NOMO-1 treated with DMSO at 0.1 percent for 48 hours (cell line): ENCODE measurements at regions not wholly inside any gene's neighbourhood (a gene's known extent, or its start where the extent isn't known, plus 50 kb on each side); places are given as distances from the start of the nearest gene placed in this dataset.

Source experiments
- DNase-seq: peaks from one replicate; lab custom pipeline; 2025; ENCODE audit not compliant: unreplicated experiment; lab: John Stamatoyannopoulos, UW

DNA sequence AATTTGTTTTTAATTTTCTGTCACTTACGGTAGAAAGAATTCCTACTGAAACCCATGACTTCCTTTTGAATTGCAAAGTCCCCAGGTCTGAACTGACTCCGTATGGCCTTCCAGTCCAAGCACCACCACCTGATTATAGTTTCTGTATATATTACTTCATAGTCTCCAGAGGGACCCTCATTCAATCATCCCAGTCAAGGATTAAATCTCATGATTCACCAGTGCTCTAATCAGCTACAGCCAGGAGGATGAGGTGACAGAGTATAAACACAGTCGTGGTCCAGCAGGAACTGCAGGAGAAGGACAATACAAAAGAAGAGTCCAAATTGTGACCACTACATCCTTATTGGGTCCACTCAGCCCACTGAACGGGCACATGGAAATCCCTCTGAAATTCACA lies 418.9 kb upstream of the C16orf82 start:
- DNase-seq, result no peak

DNA sequence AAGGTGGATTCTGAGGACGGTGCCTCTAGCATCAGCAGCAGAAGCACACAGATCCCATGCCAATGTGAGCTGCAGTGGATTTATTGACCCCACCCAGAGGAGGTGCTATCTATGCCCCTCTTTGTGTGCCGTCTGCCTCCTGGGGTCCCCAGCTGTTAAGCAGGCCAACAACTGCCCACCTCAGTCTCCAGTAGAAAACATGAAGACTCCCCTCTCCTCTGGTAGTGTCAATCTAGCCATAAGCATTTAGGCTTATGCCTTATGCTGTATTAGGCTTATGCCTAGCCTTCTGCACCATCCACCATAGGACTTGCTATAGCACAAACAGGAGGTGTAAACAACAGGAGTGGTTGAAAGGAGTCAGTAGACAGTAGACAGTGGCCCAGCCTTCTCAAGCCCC lies 417.9 kb upstream of the C16orf82 start:
- DNase-seq, result no peak

DNA sequence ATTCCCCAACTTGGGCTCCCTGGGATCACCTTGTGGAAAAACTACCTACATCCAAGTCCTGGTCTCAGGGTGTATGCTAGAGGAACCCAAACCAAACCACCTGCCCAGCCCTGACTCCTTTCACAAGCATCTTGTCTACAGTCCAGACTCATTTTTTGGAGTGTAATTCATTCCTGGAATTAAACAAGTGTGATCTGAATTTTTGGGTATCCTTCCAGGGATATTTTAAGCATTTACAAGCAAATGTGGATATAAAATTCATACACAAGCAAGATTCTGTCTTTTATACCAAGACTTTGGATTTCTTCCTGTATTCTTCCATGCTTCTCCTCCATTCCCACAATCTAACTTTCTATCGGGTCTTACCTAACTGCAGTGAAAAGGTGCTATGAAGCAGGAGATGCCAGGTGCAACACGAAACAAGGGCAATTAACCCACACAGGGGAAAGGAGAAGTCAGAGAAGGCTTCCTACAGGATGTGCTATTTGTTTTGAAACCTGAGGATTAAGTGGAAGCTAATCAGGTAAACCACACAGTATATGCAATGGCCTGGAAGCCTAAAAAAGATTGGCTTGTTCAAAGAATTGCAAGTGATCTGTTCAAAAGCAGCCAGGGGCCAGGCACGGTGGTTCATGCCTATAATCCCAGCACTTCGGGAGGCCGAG lies 417.2 kb upstream of the C16orf82 start:
- no peak for DNase-seq

DNA sequence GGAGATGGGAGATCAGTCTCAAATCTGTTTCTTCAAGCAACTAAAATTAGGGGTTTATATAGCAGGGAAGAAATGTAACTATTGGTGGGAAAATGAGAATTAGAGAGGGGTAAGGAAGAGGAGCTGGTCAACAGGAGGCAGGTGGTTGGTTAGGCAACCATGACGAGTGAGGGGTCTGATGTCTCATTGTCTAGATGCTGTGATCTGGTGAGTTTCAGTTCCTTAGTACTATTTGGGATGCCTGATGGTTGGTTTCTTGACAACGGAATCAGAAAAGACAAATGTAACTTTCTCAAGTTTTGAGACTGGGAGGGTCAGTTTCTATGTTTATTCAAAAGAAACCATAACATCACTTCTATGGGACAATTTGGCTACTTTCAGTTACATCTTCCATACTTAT lies 415.3 kb upstream of the C16orf82 start:
- DNase-seq, result no peak

DNA sequence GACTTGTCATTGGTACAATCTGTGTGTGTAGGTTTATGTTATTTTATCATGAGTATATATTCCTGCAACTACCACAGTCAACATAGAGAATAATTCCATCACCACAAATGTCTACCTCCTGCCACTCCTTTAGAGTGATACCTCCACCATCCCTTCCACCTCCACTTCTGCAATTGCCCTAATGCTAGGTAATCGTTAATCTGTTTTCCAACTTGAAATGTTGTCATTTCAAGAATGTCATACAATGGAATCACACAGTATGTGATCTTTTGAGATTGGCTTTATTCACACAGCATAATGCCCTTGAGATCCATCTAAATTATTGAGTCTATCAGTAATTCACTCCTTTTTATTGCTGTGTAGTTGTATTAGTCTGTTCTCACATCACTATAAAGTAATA lies 414.8 kb upstream of the C16orf82 start:
- DNase-seq, result no peak

DNA sequence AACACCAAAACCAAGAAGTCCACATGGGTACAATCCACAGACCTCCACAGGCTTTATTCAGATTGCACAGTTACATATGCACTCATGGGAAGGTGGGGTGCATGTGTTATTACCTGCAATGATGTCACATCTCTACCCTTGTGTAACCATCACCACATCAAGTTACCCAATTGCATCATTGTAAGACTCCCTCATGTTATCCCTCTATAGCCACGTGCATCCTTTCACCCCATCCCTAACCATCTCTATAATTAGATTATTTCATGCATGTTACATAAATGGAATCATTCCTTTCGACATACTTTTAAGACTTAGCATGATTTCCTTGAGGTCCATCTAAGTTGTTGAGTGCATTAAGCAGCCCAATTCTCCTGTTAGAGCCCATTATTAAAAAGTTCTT lies 408.2 kb upstream of the C16orf82 start:
- DNase-seq, result no peak

DNA sequence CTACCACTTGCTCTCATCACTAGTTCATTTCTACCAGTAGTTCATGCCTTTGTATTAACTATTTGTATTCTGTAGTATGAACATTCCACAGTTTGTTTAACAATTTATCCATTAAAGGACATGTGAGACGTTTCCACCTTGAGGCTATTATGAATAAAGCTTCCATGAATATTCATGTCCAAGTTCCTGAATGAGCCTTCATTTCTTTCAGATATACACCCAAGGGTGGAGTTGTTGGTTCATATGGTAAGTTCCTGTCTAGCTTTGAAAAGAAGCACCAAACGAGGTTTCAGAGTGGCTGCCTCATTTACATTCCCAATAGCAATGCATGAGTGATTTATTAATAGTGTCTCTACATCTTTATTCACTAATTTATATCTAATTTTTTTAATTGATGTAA lies 407.8 kb upstream of the C16orf82 start:
- no peak for DNase-seq

DNA sequence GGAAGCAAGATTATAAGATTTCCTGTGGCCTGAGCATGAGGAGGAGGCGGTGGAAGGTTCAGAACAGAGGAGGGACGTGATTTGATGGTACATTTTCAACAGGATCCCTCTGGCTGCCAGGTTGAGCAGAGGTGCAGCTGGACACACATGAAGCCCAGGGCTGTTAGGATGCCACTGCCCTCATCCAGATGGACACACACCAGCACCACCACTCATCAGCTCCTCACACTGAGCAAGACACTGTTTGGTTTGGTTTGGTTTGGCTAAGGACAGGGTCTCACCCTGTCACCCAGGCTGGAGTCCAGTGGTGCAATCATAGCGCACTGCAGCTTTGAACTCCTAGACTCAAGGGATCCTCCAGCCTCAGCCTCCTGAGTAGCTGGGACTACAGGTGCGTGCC lies 402.6 kb upstream of the C16orf82 start:
- no peak for DNase-seq

DNA sequence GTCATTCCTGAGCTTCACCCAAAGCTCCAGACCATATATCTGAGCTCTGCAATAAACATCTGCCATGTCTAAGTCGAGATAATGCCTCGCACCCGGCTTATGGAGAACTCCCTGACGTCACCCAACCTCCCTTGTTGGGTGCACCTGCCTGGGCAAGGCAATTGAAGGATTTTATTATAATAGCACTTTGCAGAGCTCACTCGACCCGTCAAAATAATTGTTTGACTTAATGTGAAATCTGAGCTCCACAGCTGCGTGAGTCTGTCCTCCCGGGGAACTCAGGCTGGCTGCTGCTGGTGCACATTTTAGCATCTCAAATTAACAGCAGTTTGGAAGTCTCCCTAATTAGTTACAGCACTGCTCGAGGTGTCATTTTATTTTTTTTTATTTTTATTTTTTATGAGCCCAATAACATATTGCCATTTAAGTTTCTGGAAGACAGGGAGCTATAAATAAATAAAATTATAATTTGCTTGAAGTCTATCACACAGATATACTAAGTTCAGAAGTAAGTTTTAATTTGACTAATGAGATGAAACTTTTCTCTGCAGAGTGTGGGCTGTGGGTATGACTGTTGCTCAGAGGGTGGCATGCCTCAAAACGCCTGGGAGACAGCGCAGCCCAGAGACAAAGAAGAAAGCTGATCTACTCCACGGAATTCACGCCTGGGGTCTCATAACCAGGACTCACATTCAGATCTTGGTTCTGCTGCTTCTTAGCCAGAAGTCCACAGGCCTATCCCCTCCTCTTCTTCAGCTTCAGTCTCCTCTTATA lies 401.4 kb upstream of the C16orf82 start:
- no peak for DNase-seq

DNA sequence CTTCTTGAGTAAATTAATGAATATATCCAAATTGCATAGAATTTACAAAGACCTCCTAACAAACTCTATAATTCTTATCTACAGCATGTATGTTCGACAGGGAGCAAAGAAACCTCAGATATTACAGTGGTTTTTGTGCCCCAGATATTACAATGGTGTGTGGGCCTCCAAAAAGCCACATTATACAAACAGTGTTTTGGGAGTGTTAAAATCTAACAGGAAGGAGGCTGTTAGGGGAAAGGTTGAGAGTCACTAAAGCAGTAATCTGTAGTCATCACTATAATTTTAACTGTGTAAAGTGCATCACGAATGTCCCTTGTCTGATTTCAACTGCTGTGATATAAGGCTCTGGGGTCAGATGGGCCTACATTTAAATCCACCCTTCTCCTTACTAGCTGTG lies 400.2 kb upstream of the C16orf82 start:
- DNase-seq, result no peak

DNA sequence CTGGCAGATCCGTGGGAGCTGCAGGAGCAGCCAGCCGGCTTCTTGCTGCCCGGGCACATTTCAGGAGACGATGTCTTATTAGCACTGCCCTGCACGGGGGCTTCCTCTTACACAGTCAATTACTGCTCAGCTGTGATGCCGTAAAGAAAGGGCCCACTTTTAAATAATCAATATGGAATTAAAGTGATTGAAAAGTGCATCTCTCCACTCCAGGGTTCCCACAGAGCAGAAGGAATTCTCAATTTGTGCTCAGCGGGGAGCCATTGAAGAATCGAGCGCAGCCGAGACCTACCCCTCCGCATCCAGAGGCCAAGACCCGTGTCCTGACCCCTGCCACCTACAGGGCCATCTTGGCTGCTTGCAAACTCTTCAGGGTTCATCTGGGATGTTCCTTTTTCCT lies 399.4 kb upstream of the C16orf82 start:
- no peak for DNase-seq

DNA sequence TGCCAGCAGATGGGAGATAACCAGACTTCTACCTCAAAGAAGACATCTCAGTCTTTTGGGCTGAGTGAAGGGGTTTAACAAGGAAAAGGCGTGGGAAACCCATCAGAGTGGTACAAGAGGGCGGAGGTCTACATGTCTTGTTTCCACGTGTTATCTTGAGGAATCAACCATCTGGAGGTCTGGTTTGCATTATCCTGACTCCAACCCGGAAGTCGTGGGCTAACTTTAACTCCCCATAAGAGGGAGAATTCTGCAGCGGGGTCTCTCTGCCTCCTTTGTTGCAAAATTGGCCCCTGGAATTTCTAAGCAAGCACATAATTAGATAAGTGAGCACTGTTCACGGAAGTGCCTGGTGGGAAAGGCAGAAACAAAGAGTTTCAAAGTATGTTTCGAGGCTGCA lies 398.7 kb upstream of the C16orf82 start:
- no peak for DNase-seq

DNA sequence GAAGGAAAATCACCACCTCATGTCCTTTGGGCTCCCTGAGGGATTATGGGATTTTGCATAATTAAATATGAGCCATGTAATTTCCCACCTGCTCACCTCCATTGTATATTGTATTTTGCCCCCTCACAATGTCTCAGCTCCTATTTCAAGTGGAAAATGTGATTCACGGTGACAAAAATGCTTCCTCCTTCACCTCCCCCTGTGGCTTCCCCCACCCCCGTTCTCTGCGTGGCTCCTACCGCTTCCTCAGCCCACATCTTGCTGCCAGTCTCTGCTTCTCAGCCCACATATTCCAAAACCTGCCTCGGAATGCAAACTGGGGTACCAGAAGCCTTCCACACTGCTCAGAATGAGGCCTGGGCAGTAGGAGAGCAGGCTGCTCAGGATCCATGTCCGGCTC lies 394.5 kb upstream of the C16orf82 start:
- no peak for DNase-seq

DNA sequence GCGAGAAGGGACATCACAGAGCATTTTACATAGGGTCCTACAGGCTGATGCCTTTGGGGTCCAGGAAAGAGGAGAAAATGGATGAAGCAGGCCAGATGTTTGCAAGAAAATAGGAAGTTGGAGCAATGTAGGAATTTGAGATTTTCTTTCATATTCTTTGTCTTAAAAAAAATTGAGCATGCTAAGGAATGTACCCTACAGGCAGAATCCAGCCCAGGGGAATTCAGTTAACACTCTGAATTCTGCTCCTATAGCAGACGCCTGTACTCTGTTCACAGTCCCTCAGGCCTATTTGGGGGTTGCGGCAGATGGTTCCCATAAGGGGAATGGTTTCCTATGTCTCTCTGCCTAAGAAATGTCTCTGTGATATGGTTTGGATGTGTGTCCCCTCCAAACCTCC lies 393.7 kb upstream of the C16orf82 start:
- no peak for DNase-seq

DNA sequence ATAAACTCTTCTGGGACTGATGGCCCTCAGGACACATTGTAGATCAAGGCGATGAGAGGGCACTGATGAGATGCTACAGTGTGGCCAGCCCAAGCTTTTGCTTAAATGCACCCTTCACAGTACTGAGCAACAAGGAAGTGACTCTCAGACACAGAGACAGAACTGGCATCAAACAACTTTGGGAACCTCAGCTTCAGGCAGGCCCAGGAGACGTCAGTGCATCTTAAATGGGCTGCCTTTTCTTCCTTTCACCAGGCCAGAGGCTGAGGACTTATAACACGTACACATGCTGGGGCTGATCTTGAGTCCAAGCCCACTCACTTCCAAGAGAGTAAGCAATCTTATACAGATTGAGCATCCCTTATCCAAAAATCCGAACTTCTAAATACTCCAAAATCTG lies 386.1 kb upstream of the C16orf82 start:
- DNase-seq, result no peak

DNA sequence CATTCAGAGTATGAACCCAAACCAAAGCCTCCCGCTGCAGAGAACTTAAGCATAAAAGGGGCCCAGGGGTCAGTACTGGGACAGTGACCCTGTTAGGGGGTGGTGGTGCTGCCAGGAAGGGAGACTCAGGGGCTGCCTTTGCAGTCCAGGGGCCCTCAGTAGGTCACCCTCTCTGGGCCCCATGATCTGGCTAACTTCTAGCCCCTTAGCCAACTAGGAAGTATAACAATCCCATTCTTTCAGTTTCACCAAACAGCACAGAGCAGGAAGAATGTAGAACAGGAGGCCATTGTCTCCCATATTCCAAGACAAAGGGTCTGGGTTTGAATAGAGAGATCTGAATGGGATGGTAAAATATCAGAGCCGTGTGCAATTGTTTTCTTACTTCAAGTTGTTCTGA lies 378.6 kb upstream of the C16orf82 start:
- no peak for DNase-seq

DNA sequence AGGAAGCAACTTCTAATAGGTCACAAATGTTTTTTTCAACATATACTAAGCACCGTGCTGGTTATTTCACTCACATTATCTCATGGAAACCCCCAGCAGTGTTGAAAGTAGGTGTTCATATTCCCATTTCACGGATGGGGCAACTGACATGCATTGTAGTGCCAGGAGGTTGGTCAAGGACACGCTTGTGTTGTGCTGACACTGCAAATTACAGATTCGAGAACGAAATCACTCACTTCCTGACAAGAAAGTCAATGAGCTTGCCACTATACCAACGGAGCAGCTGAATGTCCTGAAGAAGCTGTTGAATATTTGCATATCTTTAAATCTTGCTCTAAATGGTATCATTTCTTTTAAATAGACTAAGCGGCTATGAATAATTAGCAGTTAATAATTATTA lies 378.0 kb upstream of the C16orf82 start:
- DNase-seq, result no peak

DNA sequence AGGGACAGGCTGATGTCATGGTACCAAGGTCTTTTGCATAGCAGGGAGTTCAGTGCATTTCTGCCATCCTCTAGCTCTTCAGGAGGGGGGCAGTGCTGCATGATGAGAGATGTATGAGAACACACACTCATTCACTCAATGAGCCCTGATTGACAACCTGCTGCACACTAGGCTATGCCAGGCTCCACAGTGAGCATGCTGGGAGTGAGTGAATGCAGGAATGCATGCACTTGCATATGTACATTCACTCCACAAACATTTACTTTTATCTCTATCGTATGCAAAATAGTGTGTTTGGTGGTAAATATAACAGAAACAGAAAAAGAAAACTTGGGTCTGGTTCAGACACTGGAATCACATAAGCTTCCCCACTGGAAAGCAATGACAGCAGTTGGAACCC lies 374.1 kb upstream of the C16orf82 start:
- DNase-seq, result no peak

DNA sequence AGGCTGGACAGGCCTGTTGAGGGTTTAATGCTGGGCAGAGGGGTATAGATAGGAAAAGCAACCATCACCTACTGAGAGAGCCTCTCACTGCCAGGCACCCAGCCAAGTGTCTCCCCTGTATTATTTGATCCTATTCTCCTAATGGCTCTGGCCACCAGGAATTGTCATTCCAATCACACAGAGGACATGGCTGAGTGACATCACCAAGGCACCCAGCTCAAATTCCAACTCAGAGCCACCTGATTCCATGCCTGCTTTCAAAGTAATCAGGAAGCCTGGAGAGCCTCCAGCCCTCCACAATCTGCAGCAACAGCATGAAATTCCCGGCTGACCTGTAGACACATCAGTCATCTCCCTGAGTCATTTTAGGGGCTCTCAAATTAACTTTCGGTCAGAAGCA lies 368.9 kb upstream of the C16orf82 start:
- no peak for DNase-seq

DNA sequence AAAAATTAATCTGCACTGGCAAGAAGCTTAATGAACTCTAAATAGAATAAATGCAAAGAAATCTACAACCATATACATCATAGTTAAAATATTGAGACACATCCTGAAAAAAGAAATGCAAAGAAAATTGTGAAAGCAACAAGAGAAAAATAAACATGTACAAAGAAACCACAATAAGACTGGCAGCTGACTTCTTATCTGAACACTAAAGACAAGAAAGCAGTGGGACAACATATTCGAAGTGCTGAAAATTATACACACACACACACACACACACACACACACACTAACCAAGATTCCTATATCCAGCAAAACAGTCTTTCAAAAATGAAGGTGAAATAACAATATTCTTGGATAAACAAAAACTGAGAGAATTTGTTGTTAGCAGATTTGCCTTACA lies 366.5 kb upstream of the C16orf82 start:
- no peak for DNase-seq

DNA sequence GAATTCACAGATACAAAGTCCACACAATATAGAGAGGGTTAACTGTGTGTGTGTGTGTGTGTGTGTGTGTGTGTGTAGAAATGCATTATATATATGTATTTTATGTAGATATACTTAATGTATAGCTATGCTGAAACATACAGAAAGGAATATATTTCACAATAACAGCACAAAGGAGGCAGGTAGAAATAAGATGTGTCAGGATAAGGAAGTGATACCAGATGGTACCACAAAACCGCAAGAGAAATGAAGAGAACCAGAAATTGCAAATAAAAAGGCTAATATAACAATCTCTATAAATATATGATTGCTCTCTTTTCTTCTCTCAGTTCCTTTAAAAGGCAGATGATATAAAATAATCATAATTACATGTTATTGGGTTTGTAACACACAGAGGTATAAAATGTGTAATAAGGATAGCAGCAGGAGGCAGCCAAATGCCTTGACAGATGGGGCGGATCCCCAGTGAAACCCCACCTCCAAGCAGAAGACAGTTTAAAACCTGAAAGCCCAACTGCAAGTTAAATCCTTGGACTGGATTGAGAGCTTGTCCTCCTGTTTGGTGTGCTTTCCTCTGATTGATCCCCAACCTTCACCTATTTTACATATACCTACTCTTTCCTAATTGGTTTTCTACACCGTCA lies 365.4 kb upstream of the C16orf82 start:
- peak; percentile 72 for DNase-seq

DNA sequence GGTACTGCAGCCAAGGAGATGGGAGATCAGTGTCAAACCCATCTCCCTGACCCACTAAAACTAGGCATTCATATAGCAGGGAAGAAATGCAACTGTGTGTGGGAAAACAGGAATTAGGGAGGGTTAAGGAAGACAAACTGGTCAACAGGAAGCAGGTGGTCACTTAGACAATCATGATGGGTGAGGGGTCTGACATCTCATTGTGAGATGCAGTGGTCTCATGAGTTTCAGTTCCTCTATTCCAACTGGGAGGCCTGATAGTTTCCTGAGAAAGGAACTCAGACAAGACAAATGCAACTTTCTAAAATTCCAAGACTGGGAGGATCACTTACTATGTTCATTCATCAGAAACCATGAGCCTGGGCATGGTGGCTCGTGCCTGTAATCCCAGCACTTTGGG lies 361.4 kb upstream of the C16orf82 start:
- peak; percentile 1 for DNase-seq
